ENCODE measurements at regions not wholly inside any gene's neighbourhood (a gene's known extent, or its start where the extent isn't known, plus 50 kb on each side); places are given as distances from the start of the nearest gene placed in this dataset.

- H3K9me3 Mint-ChIP-seq (ENCODE audit: unreplicated experiment): peaks cover 14% of the 10 kb centered on the region
- H3K27me3 Mint-ChIP-seq (ENCODE audit: unreplicated experiment): no peaks in the 10 kb centered on the region
- H3K36me3 Mint-ChIP-seq (ENCODE audit: unreplicated experiment): peaks cover 4% of the 10 kb centered on the region
- no peak for DNase-seq (ENCODE audit: extremely low spot score, unreplicated experiment)
- no peak overlapping the region for H3K4me3 Mint-ChIP-seq (ENCODE audit: unreplicated experiment)
- peaks cover 4% of the 10 kb centered on the region for H3K4me1 Mint-ChIP-seq (ENCODE audit: unreplicated experiment)
- H3K27ac Mint-ChIP-seq (ENCODE audit: unreplicated experiment): no peak overlapping the region
- TF ChIP-seq CTCF (IDR thresholded peaks at IDR 0.05): no peak
Observed at GRCh38 chr1:198373376-198373775, 167.1 kb downstream of the ATP6V1G3 start.

Measured in osteocyte (in vitro differentiated cells).